Loucy (cell line): ENCODE measurements at regions not wholly inside any gene's neighbourhood (a gene's known extent, or its start where the extent isn't known, plus 50 kb on each side); places are given as distances from the start of the nearest gene placed in this dataset.

ENCODE experiments used
- H2AFZ ChIP-seq: fragments of 200-600 bp; sonication (generic); 2 replicates; pipeline ENCODE4 v1.6.0; 2016; ENCODE audit warnings: antibody characterized with exemption, mild to moderate bottlenecking, low read length, moderate library complexity
- H3F3A ChIP-seq: fragments of 200-600 bp; 2 replicates; pipeline ENCODE4 v1.6.0; 2016; ENCODE audit warnings: antibody characterized with exemption, low read depth, mild to moderate bottlenecking
- H3K27me3 ChIP-seq: fragments of 200-600 bp; sonication (generic); 2 replicates; pipeline ENCODE4 v1.6.1; 2014; ENCODE audit warnings: low read length, mild to moderate bottlenecking; ENCODE audit not compliant: insufficient read depth, poor library complexity, severe bottlenecking
- H3K36me3 ChIP-seq: fragments of 200-600 bp; sonication (generic); 2 replicates; pipeline ENCODE4 v1.6.1; 2016; ENCODE audit warnings: low read length; ENCODE audit not compliant: insufficient read depth
- H3K4me1 ChIP-seq: fragments of 200-600 bp; sonication (generic); 2 replicates; pipeline ENCODE4 v1.5.1; 2014; ENCODE audit warnings: low read length, mild to moderate bottlenecking; ENCODE audit not compliant: insufficient read depth, poor library complexity, severe bottlenecking
- H3K4me2 ChIP-seq: fragments of 200-600 bp; sonication (generic); 2 replicates; pipeline ENCODE4 v1.6.0; 2014; ENCODE audit warnings: antibody characterized with exemption, low read length, low read depth, mild to moderate bottlenecking; ENCODE audit not compliant: poor library complexity, severe bottlenecking
- H3K4me3 ChIP-seq: fragments of 200-600 bp; sonication (generic); 2 replicates; pipeline ENCODE4 v1.5.1; 2014; ENCODE audit warnings: low read length, mild to moderate bottlenecking, mixed read lengths; ENCODE audit not compliant: poor library complexity, severe bottlenecking
- H3K79me2 ChIP-seq: fragments of 200-600 bp; sonication (generic); 2 replicates; pipeline ENCODE4 v1.6.1; 2014; ENCODE audit warnings: low read length; ENCODE audit not compliant: insufficient read depth
- H3K9ac ChIP-seq: fragments of 200-600 bp; sonication (generic); 2 replicates; pipeline ENCODE4 v1.6.0; 2014; ENCODE audit warnings: mild to moderate bottlenecking, low read depth, low read length, moderate library complexity; ENCODE audit not compliant: poor library complexity, severe bottlenecking
- H3K9me2 ChIP-seq: fragments of 200-600 bp; sonication (generic); replicated peaks from 2 replicates; pipeline ENCODE4 v1.6.1; 2016; ENCODE audit warnings: low read depth, low read length, mixed read lengths
- H3K9me3 ChIP-seq: fragments of 200-600 bp; sonication (generic); 2 replicates; pipeline ENCODE4 v1.6.1; 2014; ENCODE audit warnings: mild to moderate bottlenecking, antibody characterized with exemption, low read length, low read depth; ENCODE audit not compliant: insufficient read depth
- H4K20me1 ChIP-seq: fragments of 200-600 bp; sonication (generic); 2 replicates; pipeline ENCODE4 v1.6.0; 2014; ENCODE audit warnings: antibody characterized with exemption, low read length, mild to moderate bottlenecking; ENCODE audit not compliant: insufficient read depth, poor library complexity, severe bottlenecking
- EZH2phosphoT487 ChIP-seq: fragments of 200-600 bp; IDR thresholded peaks from 2 replicates; pipeline ENCODE4 v1.6.1; 2018; ENCODE audit warnings: antibody characterized with exemption, mild to moderate bottlenecking, moderate library complexity, borderline replicate concordance
- TF ChIP-seq, protein P1 (sequence below): fragments of 200-600 bp; sonication (generic); conservative IDR thresholded peaks from 2 replicates; pipeline ENCODE4 v1.5.1; 2014; ENCODE audit warnings: mild to moderate bottlenecking, antibody characterized with exemption, low read length

DNA sequence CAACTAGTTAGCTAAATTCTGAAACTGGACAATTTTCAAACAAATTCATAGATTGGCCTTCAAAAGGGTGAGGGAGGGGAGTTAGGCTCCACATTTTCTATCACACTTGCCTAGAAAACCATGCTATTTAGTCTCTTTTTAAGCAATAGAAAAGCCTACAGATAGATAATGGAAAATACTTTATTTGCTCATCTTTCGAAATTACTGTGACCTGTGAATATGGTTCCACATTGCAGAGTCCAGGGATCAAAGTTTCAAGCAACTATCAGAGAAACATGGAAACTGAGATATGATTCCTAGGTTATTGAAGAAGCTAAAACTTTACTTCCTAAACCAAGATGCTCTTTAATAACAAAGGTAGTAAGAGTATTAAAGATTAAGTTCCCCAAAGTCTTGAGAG, 176.6 kb upstream of the NECTIN3 start:
- Histone ChIP-seq H3K36me3 (no peaks in the 10 kb centered on the region), H3K4me3 (no peak overlapping the region), H3K9ac (no peak overlapping the region), H3K4me2 (no peak overlapping the region), H3F3A (no peaks in the 10 kb centered on the region), H3K27me3 (no peaks in the 10 kb centered on the region), H3K79me2 (no peaks in the 10 kb centered on the region), H3K9me2 (no peaks in the 10 kb centered on the region), H3K9me3 (no peaks in the 10 kb centered on the region), H4K20me1 (no peaks in the 10 kb centered on the region), H2AFZ (no peak overlapping the region), H3K4me1 (no peaks in the 10 kb centered on the region)
- no peak for TF ChIP-seq EZH2phosphoT487
- TF ChIP-seq, protein P1, sequence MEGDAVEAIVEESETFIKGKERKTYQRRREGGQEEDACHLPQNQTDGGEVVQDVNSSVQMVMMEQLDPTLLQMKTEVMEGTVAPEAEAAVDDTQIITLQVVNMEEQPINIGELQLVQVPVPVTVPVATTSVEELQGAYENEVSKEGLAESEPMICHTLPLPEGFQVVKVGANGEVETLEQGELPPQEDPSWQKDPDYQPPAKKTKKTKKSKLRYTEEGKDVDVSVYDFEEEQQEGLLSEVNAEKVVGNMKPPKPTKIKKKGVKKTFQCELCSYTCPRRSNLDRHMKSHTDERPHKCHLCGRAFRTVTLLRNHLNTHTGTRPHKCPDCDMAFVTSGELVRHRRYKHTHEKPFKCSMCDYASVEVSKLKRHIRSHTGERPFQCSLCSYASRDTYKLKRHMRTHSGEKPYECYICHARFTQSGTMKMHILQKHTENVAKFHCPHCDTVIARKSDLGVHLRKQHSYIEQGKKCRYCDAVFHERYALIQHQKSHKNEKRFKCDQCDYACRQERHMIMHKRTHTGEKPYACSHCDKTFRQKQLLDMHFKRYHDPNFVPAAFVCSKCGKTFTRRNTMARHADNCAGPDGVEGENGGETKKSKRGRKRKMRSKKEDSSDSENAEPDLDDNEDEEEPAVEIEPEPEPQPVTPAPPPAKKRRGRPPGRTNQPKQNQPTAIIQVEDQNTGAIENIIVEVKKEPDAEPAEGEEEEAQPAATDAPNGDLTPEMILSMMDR, result no peak

- no peaks in the 10 kb centered on the region for H4K20me1 ChIP-seq
- no peaks in the 10 kb centered on the region for H3F3A ChIP-seq
- no peak overlapping the region for H3K4me3 ChIP-seq
- H3K9ac ChIP-seq, result no peak overlapping the region
- no peaks in the 10 kb centered on the region for H3K79me2 ChIP-seq
- TF ChIP-seq, protein P1, result no peak
- no peak for TF ChIP-seq EZH2phosphoT487
- no peaks in the 10 kb centered on the region for H3K27me3 ChIP-seq
- no peaks in the 10 kb centered on the region for H3K4me1 ChIP-seq
- no peak overlapping the region for H2AFZ ChIP-seq
- H3K9me3 ChIP-seq, result no peaks in the 10 kb centered on the region
- no peaks in the 10 kb centered on the region for H3K36me3 ChIP-seq
- no peak overlapping the region for H3K4me2 ChIP-seq
- H3K9me2 ChIP-seq, result no peaks in the 10 kb centered on the region
These were observed 174.6 kb upstream of the NECTIN3 start for GRCh38 chr3:110897046-110897445.

GRCh38 chr3:110900576-110900975, 171.0 kb upstream of the NECTIN3 start:
- Histone ChIP-seq H3F3A (no peaks in the 10 kb centered on the region), H3K27me3 (no peaks in the 10 kb centered on the region), H4K20me1 (no peaks in the 10 kb centered on the region), H3K9ac (no peak overlapping the region), H3K79me2 (no peaks in the 10 kb centered on the region), H3K9me3 (no peaks in the 10 kb centered on the region), H2AFZ (no peak overlapping the region), H3K4me2 (no peak overlapping the region), H3K9me2 (no peaks in the 10 kb centered on the region), H3K4me3 (no peak overlapping the region), H3K36me3 (no peaks in the 10 kb centered on the region), H3K4me1 (no peaks in the 10 kb centered on the region)
- TF ChIP-seq, protein P1, result no peak
- TF ChIP-seq EZH2phosphoT487, result no peak
